ENCODE measurements at regions not wholly inside any gene's neighbourhood (a gene's known extent, or its start where the extent isn't known, plus 50 kb on each side); places are given as distances from the start of the nearest gene placed in this dataset.
"Not testable (repeated sequence)": the region's sequence is repeated elsewhere in the genome, so short reads cannot be mapped to it uniquely, and the experiment has no call there.

GRCh38 chr18:57954935-57955334, 89.1 kb upstream of the NEDD4L start:
- no peak for DNase-seq (ENCODE audit: low read depth in 2 of 2)

- DNase-seq (ENCODE audit: low read depth in 2 of 2): no peak
Observed at GRCh38 chr18:57953883-57954282, 90.1 kb upstream of the NEDD4L start.

- DNase-seq (ENCODE audit: low read depth in 2 of 2): no peak
Observed at GRCh38 chr18:57951999-57952774, 91.8 kb upstream of the NEDD4L start.

- DNase-seq (ENCODE audit: low read depth in 2 of 2): no peak
Observed at GRCh38 chr18:57951117-57951796, 92.8 kb upstream of the NEDD4L start.

- DNase-seq (ENCODE audit: low read depth in 2 of 2): no peak
Observed at GRCh38 chr18:57950542-57950941, 93.5 kb upstream of the NEDD4L start.

GRCh38 chr18:57949335-57949734, 94.7 kb upstream of the NEDD4L start:
- not testable (repeated sequence) for DNase-seq (ENCODE audit: low read depth in 2 of 2)

- no peak for DNase-seq (ENCODE audit: low read depth in 2 of 2)
Observed at GRCh38 chr18:57947117-57947516, 96.9 kb upstream of the NEDD4L start.

- no peak for DNase-seq (ENCODE audit: low read depth in 2 of 2)
Observed at GRCh38 chr18:57943723-57944122, 100.3 kb upstream of the NEDD4L start.

GRCh38 chr18:57942493-57942892, 101.5 kb upstream of the NEDD4L start:
- DNase-seq (ENCODE audit: low read depth in 2 of 2): no peak

GRCh38 chr18:57941841-57942489, 102.1 kb upstream of the NEDD4L start:
- no peak for DNase-seq (ENCODE audit: low read depth in 2 of 2)

GRCh38 chr18:57940166-57940660, 103.8 kb upstream of the NEDD4L start:
- DNase-seq (ENCODE audit: low read depth in 2 of 2): no peak

- DNase-seq (ENCODE audit: low read depth in 2 of 2): not testable (repeated sequence)
Observed at GRCh38 chr18:57934375-57934774, 109.7 kb upstream of the NEDD4L start.

GRCh38 chr18:57931038-57931437, 113.0 kb upstream of the NEDD4L start:
- no peak for DNase-seq (ENCODE audit: low read depth in 2 of 2)

GRCh38 chr18:57930476-57930875, 113.5 kb upstream of the NEDD4L start:
- no peak for DNase-seq (ENCODE audit: low read depth in 2 of 2)

- DNase-seq (ENCODE audit: low read depth in 2 of 2): no peak
Observed at GRCh38 chr18:57929922-57930321, 114.1 kb upstream of the NEDD4L start.

- no peak for DNase-seq (ENCODE audit: low read depth in 2 of 2)
Observed at GRCh38 chr18:57928466-57928865, 115.6 kb upstream of the NEDD4L start.

- no peak for DNase-seq (ENCODE audit: low read depth in 2 of 2)
Observed at GRCh38 chr18:57927511-57927910, 116.5 kb upstream of the NEDD4L start.

- no peak for DNase-seq (ENCODE audit: low read depth in 2 of 2)
Observed at GRCh38 chr18:57925706-57926105, 118.3 kb upstream of the NEDD4L start.

- DNase-seq (ENCODE audit: low read depth in 2 of 2): no peak
Observed at GRCh38 chr18:57923611-57924010, 120.4 kb upstream of the NEDD4L start.

GRCh38 chr18:57922885-57923284, 119.8 kb upstream of the ATP8B1 start:
- DNase-seq (ENCODE audit: low read depth in 2 of 2): no peak

GRCh38 chr18:57921708-57922107, 118.6 kb upstream of the ATP8B1 start:
- DNase-seq (ENCODE audit: low read depth in 2 of 2): no peak

GRCh38 chr18:57920036-57920435, 116.9 kb upstream of the ATP8B1 start:
- DNase-seq (ENCODE audit: low read depth in 2 of 2): no peak

- no peak for DNase-seq (ENCODE audit: low read depth in 2 of 2)
Observed at GRCh38 chr18:57918601-57919000, 115.5 kb upstream of the ATP8B1 start.
